ENCODE measurements at regions not wholly inside any gene's neighbourhood (a gene's known extent, or its start where the extent isn't known, plus 50 kb on each side); places are given as distances from the start of the nearest gene placed in this dataset.
A peak's percentile ranks its signal among the peaks of the same experiment; 100 is the strongest.

- DNase-seq, result peak; percentile 39 to 54 (median 48)
Observed at GRCh38 chr22:27128461-27129085, 471.2 kb downstream of the MIAT start.

- peak; percentile 76 to 89 (median 87) for DNase-seq
Observed at GRCh38 chr22:27129266-27129665, 471.9 kb downstream of the MIAT start.

GRCh38 chr22:27130906-27131305, 473.5 kb downstream of the MIAT start:
- peak in 1 of 3 donors; percentile 42 for DNase-seq

- DNase-seq, result no peak
Observed at GRCh38 chr22:27131346-27131745, 474.0 kb downstream of the MIAT start.

- DNase-seq, result no peak
Observed at GRCh38 chr22:27132400-27132799, 475.0 kb downstream of the MIAT start.

GRCh38 chr22:27133019-27133431, 475.6 kb downstream of the MIAT start:
- DNase-seq, result peak; percentile 48 to 52 (median 51)

- no peak for DNase-seq
Observed at GRCh38 chr22:27133681-27134314, 476.4 kb downstream of the MIAT start.

- peak; percentile 88 to 93 (median 92) for DNase-seq
Observed at GRCh38 chr22:27134315-27134701, 476.9 kb downstream of the MIAT start.

GRCh38 chr22:27135031-27135981, 477.9 kb downstream of the MIAT start:
- peak in 2 of 3 donors; percentile 40 to 46 for DNase-seq

GRCh38 chr22:27136596-27136995, 479.2 kb downstream of the MIAT start:
- DNase-seq, result no peak

GRCh38 chr22:27137871-27138337, 480.5 kb downstream of the MIAT start:
- no peak for DNase-seq

GRCh38 chr22:27138471-27138870, 481.1 kb downstream of the MIAT start:
- DNase-seq, result no peak

- DNase-seq, result peak; percentile 71 to 73 (median 73)
Observed at GRCh38 chr22:27139935-27140511, 482.6 kb downstream of the MIAT start.

GRCh38 chr22:27142286-27142685, 484.9 kb downstream of the MIAT start:
- no peak for DNase-seq

GRCh38 chr22:27144321-27144720, 486.9 kb downstream of the MIAT start:
- DNase-seq, result no peak

GRCh38 chr22:27146866-27147633, 489.7 kb downstream of the MIAT start:
- DNase-seq, result no peak

- DNase-seq, result no peak
Observed at GRCh38 chr22:27148055-27148454, 490.7 kb downstream of the MIAT start.

GRCh38 chr22:27148886-27149470, 491.6 kb downstream of the MIAT start:
- no peak for DNase-seq

- DNase-seq, result no peak
Observed at GRCh38 chr22:27149921-27150543, 492.6 kb downstream of the MIAT start.

GRCh38 chr22:27150544-27150941, 493.2 kb downstream of the MIAT start:
- peak; percentile 70 to 82 (median 79) for DNase-seq

GRCh38 chr22:27151407-27151806, 494.0 kb downstream of the MIAT start:
- DNase-seq, result peak in 2 of 3 donors; percentile 15 to 20

All from suppressor macrophage treated with lipopolysaccharide for 1 hour (primary cell).